GM19452 (cell line): ENCODE measurements at regions not wholly inside any gene's neighbourhood (a gene's known extent, or its start where the extent isn't known, plus 50 kb on each side); places are given as distances from the start of the nearest gene placed in this dataset.

Experiments used
- ATAC-seq: cut with Tn5 transposase; IDR thresholded peaks from one replicate; pipeline ENCODE4 v1.9.1; 2021; ENCODE audit not compliant: unreplicated experiment

- no peak for ATAC-seq
Observed at GRCh38 chr22:49017482-49018329, 810.0 kb downstream of the BRD1 start.

- no peak for ATAC-seq
Observed at GRCh38 chr22:49016909-49017481, 810.7 kb downstream of the BRD1 start.

GRCh38 chr22:49015993-49016908, 811.4 kb downstream of the BRD1 start:
- ATAC-seq: no peak

GRCh38 chr22:49015459-49015858, 812.2 kb downstream of the BRD1 start:
- ATAC-seq: no peak

- ATAC-seq: no peak
Observed at GRCh38 chr22:49014227-49015201, 813.2 kb downstream of the BRD1 start.

GRCh38 chr22:49013707-49014106, 814.0 kb downstream of the BRD1 start:
- no peak for ATAC-seq

GRCh38 chr22:49012712-49013395, 814.8 kb downstream of the BRD1 start:
- ATAC-seq: no peak

- ATAC-seq: no peak
Observed at GRCh38 chr22:49011769-49012648, 815.7 kb downstream of the BRD1 start.

GRCh38 chr22:49011379-49011768, 816.3 kb downstream of the BRD1 start:
- ATAC-seq: no peak

GRCh38 chr22:49010901-49011300, 816.8 kb downstream of the BRD1 start:
- no peak for ATAC-seq

GRCh38 chr22:49010070-49010863, 817.4 kb downstream of the BRD1 start:
- no peak for ATAC-seq

GRCh38 chr22:49009359-49010063, 818.2 kb downstream of the BRD1 start:
- ATAC-seq: no peak

GRCh38 chr22:49008682-49009235, 818.9 kb downstream of the BRD1 start:
- no peak for ATAC-seq

- ATAC-seq: no peak
Observed at GRCh38 chr22:49007013-49007653, 820.5 kb downstream of the BRD1 start.

- ATAC-seq: no peak
Observed at GRCh38 chr22:49006207-49007012, 821.3 kb downstream of the BRD1 start.

- no peak for ATAC-seq
Observed at GRCh38 chr22:49005557-49005956, 822.1 kb downstream of the BRD1 start.
